ENCODE measurements at regions not wholly inside any gene's neighbourhood (a gene's known extent, or its start where the extent isn't known, plus 50 kb on each side); places are given as distances from the start of the nearest gene placed in this dataset.

DNA sequence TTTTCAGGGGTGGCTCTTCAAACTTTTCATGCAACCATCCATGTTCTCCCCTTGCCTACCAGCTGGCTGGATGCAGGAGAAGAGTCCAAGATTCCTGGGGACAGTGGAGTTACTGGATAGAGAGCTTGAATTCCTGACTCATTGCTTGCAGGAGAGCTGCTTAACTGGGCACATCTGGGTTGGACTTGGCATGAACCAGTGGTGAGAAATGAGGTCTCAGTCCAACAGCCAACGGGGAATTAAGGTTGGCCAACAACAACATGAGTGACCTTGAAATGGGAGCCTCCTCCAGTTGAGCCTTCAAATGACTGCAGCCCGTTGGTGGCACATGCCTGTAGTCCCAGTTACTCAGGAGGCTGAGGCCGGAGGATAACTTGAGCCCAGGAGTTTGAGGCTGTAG is 58.1 kb upstream of the OPN4 start:
- TF ChIP-seq CTCF (IDR thresholded peaks at IDR 0.05) = no peak
- TF ChIP-seq EZH2 (IDR thresholded peaks at IDR 0.05; ENCODE audit: borderline replicate concordance, insufficient read depth, low read depth, low read length, poor library complexity, severe bottlenecking) = no peak

All from B cell (primary cell).